ENCODE measurements at regions not wholly inside any gene's neighbourhood (a gene's known extent, or its start where the extent isn't known, plus 50 kb on each side); places are given as distances from the start of the nearest gene placed in this dataset.
"Not testable (repeated sequence)": the region's sequence is repeated elsewhere in the genome, so short reads cannot be mapped to it uniquely, and the experiment has no call there.

GRCh38 chr2:89234818-89235466, 543.5 kb downstream of the RPIA start:
- not testable (repeated sequence) for DNase-seq

GRCh38 chr2:89236832-89237450, 545.5 kb downstream of the RPIA start:
- not testable (repeated sequence) for DNase-seq

GRCh38 chr2:89237783-89238182, 546.3 kb downstream of the RPIA start:
- DNase-seq = not testable (repeated sequence)

- DNase-seq = not testable (repeated sequence)
These were observed 551.7 kb downstream of the RPIA start for GRCh38 chr2:89243114-89243700.

- not testable (repeated sequence) for DNase-seq
These were observed 552.9 kb downstream of the RPIA start for GRCh38 chr2:89244407-89244806.

GRCh38 chr2:89245478-89245877, 554.0 kb downstream of the RPIA start:
- not testable (repeated sequence) for DNase-seq

- DNase-seq = not testable (repeated sequence)
These were observed 554.6 kb downstream of the RPIA start for GRCh38 chr2:89246027-89246426.

GRCh38 chr2:89246620-89247019, 555.1 kb downstream of the RPIA start:
- DNase-seq = not testable (repeated sequence)

GRCh38 chr2:89255013-89255412, 563.5 kb downstream of the RPIA start:
- DNase-seq = not testable (repeated sequence)

- DNase-seq = not testable (repeated sequence)
These were observed 582.0 kb downstream of the RPIA start for GRCh38 chr2:89273443-89273842.

- not testable (repeated sequence) for DNase-seq
These were observed 589.1 kb downstream of the RPIA start for GRCh38 chr2:89280536-89280935.

- DNase-seq = not testable (repeated sequence)
These were observed 595.1 kb downstream of the RPIA start for GRCh38 chr2:89286448-89287080.

- DNase-seq = not testable (repeated sequence)
These were observed 595.6 kb downstream of the RPIA start for GRCh38 chr2:89287084-89287483.

GRCh38 chr2:89291717-89292298, 600.3 kb downstream of the RPIA start:
- DNase-seq = not testable (repeated sequence)

GRCh38 chr2:89293399-89293798, 601.9 kb downstream of the RPIA start:
- not testable (repeated sequence) for DNase-seq

GRCh38 chr2:89294335-89294734, 602.9 kb downstream of the RPIA start:
- DNase-seq = not testable (repeated sequence)

GRCh38 chr2:89296820-89297398, 605.4 kb downstream of the RPIA start:
- DNase-seq = not testable (repeated sequence)

GRCh38 chr2:89299196-89299595, 607.7 kb downstream of the RPIA start:
- DNase-seq = not testable (repeated sequence)

- not testable (repeated sequence) for DNase-seq
These were observed 614.1 kb downstream of the RPIA start for GRCh38 chr2:89305623-89306022.

- not testable (repeated sequence) for DNase-seq
These were observed 615.6 kb downstream of the RPIA start for GRCh38 chr2:89306869-89307637.

- not testable (repeated sequence) for DNase-seq
These were observed 627.5 kb downstream of the RPIA start for GRCh38 chr2:89318990-89319389.

GRCh38 chr2:89325894-89326293, 634.4 kb downstream of the RPIA start:
- DNase-seq = not testable (repeated sequence)

Data from activated CD8-positive, alpha-beta memory T cell treated with anti-CD3 and anti-CD28 coated beads, Interleukin-2, amount 50 U/mL, for 48 hours (primary cell).